TTC549 (cell line): ENCODE measurements at regions not wholly inside any gene's neighbourhood (a gene's known extent, or its start where the extent isn't known, plus 50 kb on each side); places are given as distances from the start of the nearest gene placed in this dataset.

Experiments used
- FAIRE-seq: peaks from 2 replicates; lab custom pipeline; 2012; peaks lifted over from hg19 to GRCh38; lab: Jason Lieb, UNC

- FAIRE-seq: no peak
These were observed 76.1 kb upstream of the MANEA start for GRCh38 chr6:95501032-95501904.

GRCh38 chr6:95503568-95503967, 73.8 kb upstream of the MANEA start:
- FAIRE-seq: no peak

- FAIRE-seq: no peak
These were observed 65.9 kb upstream of the MANEA start for GRCh38 chr6:95511404-95511803.

GRCh38 chr6:95515975-95516374, 61.4 kb upstream of the MANEA start:
- FAIRE-seq: no peak

GRCh38 chr6:95517004-95517403, 60.3 kb upstream of the MANEA start:
- FAIRE-seq: no peak

- FAIRE-seq: no peak
These were observed 59.8 kb upstream of the MANEA start for GRCh38 chr6:95517568-95517967.

GRCh38 chr6:95518630-95519227, 58.6 kb upstream of the MANEA start:
- FAIRE-seq: no peak

- FAIRE-seq: no peak
These were observed 57.9 kb upstream of the MANEA start for GRCh38 chr6:95519228-95520037.

GRCh38 chr6:95521181-95521580, 56.2 kb upstream of the MANEA start:
- no peak for FAIRE-seq
